ENCODE measurements at regions not wholly inside any gene's neighbourhood (a gene's known extent, or its start where the extent isn't known, plus 50 kb on each side); places are given as distances from the start of the nearest gene placed in this dataset.
A peak's percentile ranks its signal among the peaks of the same experiment; 100 is the strongest.
"Not testable (repeated sequence)": the region's sequence is repeated elsewhere in the genome, so short reads cannot be mapped to it uniquely, and the experiment has no call there.

DNA sequence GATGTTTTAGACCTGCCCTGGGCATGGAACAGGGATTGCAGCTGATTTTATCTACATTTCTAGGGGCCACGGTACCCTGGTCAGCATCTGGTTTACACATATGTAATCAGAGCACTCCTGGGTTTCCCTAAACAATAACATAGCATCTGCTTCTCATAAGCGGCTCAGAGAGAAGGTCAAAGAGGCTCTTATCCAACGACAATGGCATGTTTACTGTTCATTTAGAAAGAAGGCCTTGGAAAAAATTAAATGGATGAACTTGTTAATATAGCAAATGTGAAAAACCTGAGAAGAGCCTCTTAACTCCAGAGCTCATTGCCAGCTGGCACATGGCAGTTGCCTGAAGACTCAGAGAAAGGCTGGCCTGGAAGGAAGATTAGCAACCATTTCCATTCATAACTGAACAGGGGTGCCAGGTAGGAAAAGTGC lies 202.8 kb upstream of the THUMPD2 start:
- DNase-seq (no peak), ATAC-seq (ENCODE audit: low FRiP score in 2 of 2) (no peak)
- WGBS, 2 donors = 59 to 70% methylated on average over 3 of the region's 3 CpGs
- H3K27ac ChIP-seq = no peak overlapping the region
- TF ChIP-seq POLR2A (IDR thresholded peaks at IDR 0.05) = no peak
- TF ChIP-seq POLR2AphosphoS5 (IDR thresholded peaks at IDR 0.05) = no peak
- TF ChIP-seq CTCF (IDR thresholded peaks at IDR 0.05) = no peak
- TF ChIP-seq EP300 (IDR thresholded peaks at IDR 0.05) = no peak
- H3K9me3 ChIP-seq = no peaks in the 10 kb centered on the region
- H3K27me3 ChIP-seq = no peaks in the 10 kb centered on the region
- H3K36me3 ChIP-seq = no peaks in the 10 kb centered on the region
- no peak overlapping the region for H3K4me3 ChIP-seq
- H3K4me1 ChIP-seq = no peaks in the 10 kb centered on the region

DNA sequence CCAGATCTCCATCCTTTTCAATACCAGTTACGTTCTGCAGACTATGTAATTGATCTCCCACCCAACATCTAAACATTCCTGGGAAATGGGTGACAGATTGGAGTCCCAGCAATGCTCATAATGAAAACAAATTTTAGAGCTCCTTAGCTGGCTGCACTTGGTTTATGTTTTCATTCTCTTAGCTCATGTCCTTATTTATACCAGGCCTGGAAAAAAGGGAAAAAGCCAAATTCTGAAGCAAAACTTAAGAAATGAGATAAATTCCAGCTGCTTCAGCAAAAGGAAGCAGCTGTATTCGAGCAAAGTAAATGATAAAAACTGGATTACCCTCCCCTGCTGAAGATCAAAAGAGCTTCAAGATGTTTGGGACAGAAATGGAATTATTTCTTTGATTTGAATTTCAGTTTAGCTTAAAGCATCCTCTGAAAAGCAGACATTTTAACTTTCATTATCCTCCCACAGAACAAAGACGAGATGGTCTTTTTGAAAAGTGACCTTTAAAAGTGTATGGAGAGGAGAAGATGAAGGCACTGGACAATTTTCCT lies 196.5 kb upstream of the THUMPD2 start:
- Histone ChIP-seq H3K4me1 (no peaks in the 10 kb centered on the region), H3K9me3 (no peaks in the 10 kb centered on the region), H3K4me3 (no peak overlapping the region), H3K27ac (peak overlapping the region in 1 of 4 donors; percentile 5), H3K36me3 (no peaks in the 10 kb centered on the region), H3K27me3 (no peaks in the 10 kb centered on the region)
- DNase-seq (no peak), ATAC-seq (ENCODE audit: low FRiP score in 2 of 2) (no peak)
- 62 to 67% methylated on average over 3 of the region's 3 CpGs for WGBS, 2 donors
- TF ChIP-seq POLR2A (IDR thresholded peaks at IDR 0.05) = no peak
- no peak for TF ChIP-seq EP300 (IDR thresholded peaks at IDR 0.05)
- no peak for TF ChIP-seq CTCF (IDR thresholded peaks at IDR 0.05)
- no peak for TF ChIP-seq POLR2AphosphoS5 (IDR thresholded peaks at IDR 0.05)

DNA sequence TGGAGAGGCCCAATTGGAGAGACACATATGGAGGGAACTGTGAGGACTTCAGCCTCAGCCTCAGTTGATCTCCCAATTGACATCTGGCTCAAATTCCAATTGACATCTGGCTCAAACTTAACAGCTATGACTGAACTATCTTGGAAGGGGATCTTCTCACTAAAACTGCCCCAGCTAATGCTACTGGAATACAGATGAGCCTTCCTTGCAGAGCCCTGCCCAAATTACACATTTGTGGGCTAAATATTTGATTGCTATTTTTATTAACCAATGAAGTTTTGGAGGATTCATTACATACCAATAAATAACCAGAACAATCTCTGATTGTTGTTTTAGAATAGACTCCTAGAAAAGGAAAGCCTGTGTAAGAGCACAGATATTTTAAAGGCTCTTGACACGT lies 189.0 kb upstream of the THUMPD2 start:
- H3K27ac ChIP-seq = no peak overlapping the region
- H3K4me1 ChIP-seq = no peaks in the 10 kb centered on the region
- 65 to 76% methylated on average over 1 of the region's 1 CpG for WGBS, 2 donors
- H3K9me3 ChIP-seq = peaks cover 0 to 8% (median 3%) of the 10 kb centered on the region in 4 donors
- no peak overlapping the region for H3K4me3 ChIP-seq
- DNase-seq (no peak), ATAC-seq (ENCODE audit: low FRiP score in 2 of 2) (no peak)
- no peaks in the 10 kb centered on the region for H3K36me3 ChIP-seq
- H3K27me3 ChIP-seq = peaks cover 0 to 2% (median 0%) of the 10 kb centered on the region in 4 donors
- no peak for TF ChIP-seq CTCF (IDR thresholded peaks at IDR 0.05)
- TF ChIP-seq POLR2A (IDR thresholded peaks at IDR 0.05) = no peak
- no peak for TF ChIP-seq EP300 (IDR thresholded peaks at IDR 0.05)

- not testable (repeated sequence) for H3K36me3 ChIP-seq; ATAC-seq (ENCODE audit: low FRiP score in 2 of 2); H3K27ac ChIP-seq; H3K27me3 ChIP-seq; H3K9me3 ChIP-seq; H3K4me3 ChIP-seq; DNase-seq; H3K4me1 ChIP-seq
- WGBS, 2 donors = 75 to 94% methylated on average over 5 to 7 of the region's 7 CpGs
Measured at GRCh38 chr2:39960681-39961080, 181.6 kb upstream of the THUMPD2 start.

- H3K4me3 ChIP-seq = no peak overlapping the region
- ATAC-seq (ENCODE audit: low FRiP score in 2 of 2) (no peak), DNase-seq (no peak)
- H3K9me3 ChIP-seq = no peaks in the 10 kb centered on the region
- H3K4me1 ChIP-seq = no peaks in the 10 kb centered on the region
- no peak for TF ChIP-seq POLR2A (IDR thresholded peaks at IDR 0.05)
- TF ChIP-seq CTCF (IDR thresholded peaks at IDR 0.05) = no peak
- TF ChIP-seq POLR2AphosphoS5 (IDR thresholded peaks at IDR 0.05) = no peak
- TF ChIP-seq EP300 (IDR thresholded peaks at IDR 0.05) = no peak
- no peaks in the 10 kb centered on the region for H3K27me3 ChIP-seq
- no peaks in the 10 kb centered on the region for H3K36me3 ChIP-seq
- H3K27ac ChIP-seq = no peak overlapping the region
Measured at GRCh38 chr2:39954346-39954745, 175.3 kb upstream of the THUMPD2 start.
